KMS-11 (cell line): ENCODE measurements at regions not wholly inside any gene's neighbourhood (a gene's known extent, or its start where the extent isn't known, plus 50 kb on each side); places are given as distances from the start of the nearest gene placed in this dataset.

Experiments
- H2AFZ ChIP-seq: fragments of 200-600 bp; sonication (generic); 2 replicates; pipeline ENCODE4 v1.6.1; 2016; ENCODE audit warnings: antibody characterized with exemption, mixed run types, low read depth
- H3K27ac ChIP-seq: fragments of 200-600 bp; sonication (generic); 2 replicates; pipeline ENCODE4 v1.6.1; 2016; ENCODE audit warnings: mild to moderate bottlenecking, mixed run types
- H3K27me3 ChIP-seq: fragments of 200-600 bp; sonication (generic); 2 replicates; pipeline ENCODE4 v1.6.1; 2017; ENCODE audit warnings: mild to moderate bottlenecking, low read depth, mixed run types, moderate library complexity; ENCODE audit not compliant: insufficient read depth
- H3K36me3 ChIP-seq: fragments of 200-600 bp; sonication (generic); 2 replicates; pipeline ENCODE4 v1.6.1; 2017; ENCODE audit warnings: mild to moderate bottlenecking, mixed run types; ENCODE audit not compliant: insufficient read depth
- H3K4me1 ChIP-seq: fragments of 200-600 bp; sonication (generic); 2 replicates; pipeline ENCODE4 v1.6.1; 2016; ENCODE audit warnings: mild to moderate bottlenecking, low read depth, mixed run types; ENCODE audit not compliant: poor library complexity, severe bottlenecking
- H3K4me2 ChIP-seq: fragments of 200-600 bp; sonication (generic); 2 replicates; pipeline ENCODE4 v1.7.0; 2016; ENCODE audit warnings: mild to moderate bottlenecking, mixed run types
- H3K4me3 ChIP-seq: fragments of 200-600 bp; sonication (generic); IDR thresholded peaks from 2 replicates; pipeline ENCODE4 v1.6.1; 2017; ENCODE audit warnings: low read depth, low read length, mixed read lengths; ENCODE audit not compliant: insufficient read depth
- H3K79me2 ChIP-seq: fragments of 200-600 bp; sonication (generic); 2 replicates; pipeline ENCODE4 v1.6.1; 2016; ENCODE audit warnings: low read depth, mixed run types; ENCODE audit not compliant: insufficient read depth
- H3K9ac ChIP-seq: fragments of 200-600 bp; sonication (generic); 2 replicates; pipeline ENCODE4 v1.6.1; 2016; ENCODE audit warnings: mild to moderate bottlenecking, mixed run types
- H4K20me1 ChIP-seq: fragments of 200-600 bp; sonication (generic); 2 replicates; pipeline ENCODE4 v1.6.1; 2016; ENCODE audit warnings: mild to moderate bottlenecking, mixed run types; ENCODE audit not compliant: insufficient read depth
- CTCF ChIP-seq: fragments of 200-600 bp; sonication (generic); conservative IDR thresholded peaks from 2 replicates; pipeline ENCODE4 v1.6.1; 2017; ENCODE audit warnings: low read depth, mild to moderate bottlenecking, antibody characterized with exemption, low read length, moderate library complexity, mixed read lengths

GRCh38 chrX:124679199-124679598 is 332.8 kb downstream of the SH2D1A start:
- Histone ChIP-seq H3K9ac (no peak overlapping the region), H3K36me3 (no peaks in the 10 kb centered on the region), H3K27ac (no peak overlapping the region), H2AFZ (no peak overlapping the region), H3K4me3 (no peak overlapping the region), H3K27me3 (no peaks in the 10 kb centered on the region), H4K20me1 (no peaks in the 10 kb centered on the region), H3K79me2 (no peaks in the 10 kb centered on the region), H3K4me2 (no peak overlapping the region), H3K4me1 (no peaks in the 10 kb centered on the region)
- no peak for TF ChIP-seq CTCF

GRCh38 chrX:124680287-124680686 is 333.9 kb downstream of the SH2D1A start:
- H3K27ac ChIP-seq, result no peak overlapping the region
- no peaks in the 10 kb centered on the region for H3K79me2 ChIP-seq
- no peak for TF ChIP-seq CTCF
- no peaks in the 10 kb centered on the region for H3K36me3 ChIP-seq
- H3K4me2 ChIP-seq, result no peak overlapping the region
- H3K27me3 ChIP-seq, result no peaks in the 10 kb centered on the region
- H3K4me1 ChIP-seq, result no peaks in the 10 kb centered on the region
- H3K9ac ChIP-seq, result no peak overlapping the region
- no peak overlapping the region for H3K4me3 ChIP-seq
- H4K20me1 ChIP-seq, result no peaks in the 10 kb centered on the region
- H2AFZ ChIP-seq, result no peak overlapping the region

GRCh38 chrX:124690495-124690894 is 344.1 kb downstream of the SH2D1A start:
- H2AFZ ChIP-seq, result no peak overlapping the region
- no peak for TF ChIP-seq CTCF
- no peak overlapping the region for H3K27ac ChIP-seq
- H4K20me1 ChIP-seq, result no peaks in the 10 kb centered on the region
- H3K27me3 ChIP-seq, result no peaks in the 10 kb centered on the region
- no peaks in the 10 kb centered on the region for H3K36me3 ChIP-seq
- H3K9ac ChIP-seq, result no peak overlapping the region
- no peaks in the 10 kb centered on the region for H3K4me1 ChIP-seq
- no peak overlapping the region for H3K4me3 ChIP-seq
- no peak overlapping the region for H3K4me2 ChIP-seq
- no peaks in the 10 kb centered on the region for H3K79me2 ChIP-seq

- Histone ChIP-seq H3K27me3 (no peaks in the 10 kb centered on the region), H2AFZ (no peak overlapping the region), H3K4me1 (no peaks in the 10 kb centered on the region), H4K20me1 (no peaks in the 10 kb centered on the region), H3K9ac (no peak overlapping the region), H3K4me2 (no peak overlapping the region), H3K4me3 (no peak overlapping the region), H3K27ac (no peak overlapping the region), H3K36me3 (no peaks in the 10 kb centered on the region), H3K79me2 (no peaks in the 10 kb centered on the region)
- no peak for TF ChIP-seq CTCF
Measured at GRCh38 chrX:124699876-124700275, 353.5 kb downstream of the SH2D1A start.

- H3K36me3 ChIP-seq, result no peaks in the 10 kb centered on the region
- no peak overlapping the region for H2AFZ ChIP-seq
- no peak overlapping the region for H3K4me3 ChIP-seq
- H4K20me1 ChIP-seq, result no peaks in the 10 kb centered on the region
- no peaks in the 10 kb centered on the region for H3K79me2 ChIP-seq
- no peak overlapping the region for H3K27ac ChIP-seq
- H3K4me2 ChIP-seq, result no peak overlapping the region
- no peak for TF ChIP-seq CTCF
- H3K4me1 ChIP-seq, result no peaks in the 10 kb centered on the region
- no peaks in the 10 kb centered on the region for H3K27me3 ChIP-seq
- H3K9ac ChIP-seq, result no peak overlapping the region
Measured at GRCh38 chrX:124717537-124717936, 371.2 kb downstream of the SH2D1A start.
